ENCODE measurements at regions not wholly inside any gene's neighbourhood (a gene's known extent, or its start where the extent isn't known, plus 50 kb on each side); places are given as distances from the start of the nearest gene placed in this dataset.
"Not testable (repeated sequence)": the region's sequence is repeated elsewhere in the genome, so short reads cannot be mapped to it uniquely, and the experiment has no call there.

DNA sequence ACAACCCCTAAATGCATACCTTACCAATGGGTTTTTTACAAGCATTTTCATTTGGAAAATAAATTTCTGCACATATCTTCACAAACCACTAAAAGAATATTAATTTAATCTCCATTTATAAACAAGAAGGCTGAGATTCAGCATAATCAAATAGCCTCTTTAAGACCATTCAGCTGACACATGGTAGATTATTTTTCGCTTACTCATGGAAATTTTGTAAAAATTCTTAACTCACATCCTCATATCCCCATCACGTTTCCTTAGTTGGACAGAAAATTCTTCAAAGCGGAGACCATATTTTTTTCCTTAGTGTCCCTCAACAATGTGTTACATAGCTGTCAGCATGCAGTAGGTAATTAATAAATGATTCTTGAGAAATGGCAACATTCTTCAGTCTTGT is 439.6 kb upstream of the PTCHD4 start:
- H3K36me3 ChIP-seq = no peaks in the 10 kb centered on the region
- 72 to 81% (median 79%) methylated on average over 3 of the region's 3 CpGs for WGBS, 4 donors
- intact Hi-C loops (cut with DNase I) = no loop called here
- DNase-seq (no peak), ATAC-seq (no peak)
- no peak overlapping the region for H3K4me3 ChIP-seq
- TF ChIP-seq CTCF (IDR thresholded peaks at IDR 0.05) (no peak), POLR2A (IDR thresholded peaks at IDR 0.05) (no peak)
- H3K27ac ChIP-seq = no peak overlapping the region
- peaks cover 0 to 8% (median 0%) of the 10 kb centered on the region in 12 donors for H3K9me3 ChIP-seq
- H3K27me3 ChIP-seq = no peaks in the 10 kb centered on the region
- H3K4me1 ChIP-seq = no peaks in the 10 kb centered on the region

DNA sequence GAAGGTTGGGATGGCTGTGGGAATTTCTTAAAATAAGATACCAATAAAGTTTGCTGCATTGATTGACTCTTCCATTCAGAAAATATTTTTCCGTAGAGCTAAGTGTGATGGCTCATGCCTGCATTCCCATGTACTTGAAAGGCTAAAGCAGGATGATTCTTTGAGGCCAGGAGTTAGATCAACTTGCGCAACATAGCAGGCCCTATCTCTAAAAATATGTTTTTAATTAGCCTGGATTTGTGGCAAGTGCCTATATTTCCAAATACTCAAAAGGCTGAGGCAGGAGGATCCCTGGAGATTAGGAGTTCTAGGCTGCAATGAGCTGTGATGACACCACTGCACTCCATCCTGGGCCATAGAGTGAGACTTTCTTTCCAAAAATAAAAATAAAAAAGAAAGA is 431.2 kb upstream of the PTCHD4 start:
- no peak overlapping the region for H3K27ac ChIP-seq
- H3K4me1 ChIP-seq = no peaks in the 10 kb centered on the region
- WGBS, 4 donors = 89 to 91% (median 90%) methylated on average over 2 of the region's 2 CpGs
- intact Hi-C loops (cut with DNase I) = no loop called here
- peaks cover 0 to 12% (median 2%) of the 10 kb centered on the region in 12 donors for H3K9me3 ChIP-seq
- ATAC-seq (no peak), DNase-seq (no peak)
- no peaks in the 10 kb centered on the region for H3K27me3 ChIP-seq
- TF ChIP-seq POLR2A (IDR thresholded peaks at IDR 0.05) (no peak), CTCF (IDR thresholded peaks at IDR 0.05) (no peak)
- no peaks in the 10 kb centered on the region for H3K36me3 ChIP-seq
- no peak overlapping the region for H3K4me3 ChIP-seq

- intact Hi-C loops (cut with DNase I) = no loop called here
- ATAC-seq = no peak
- Histone ChIP-seq H3K4me1 (no peaks in the 10 kb centered on the region), H3K27ac (no peak overlapping the region), H3K9me3 (peaks cover 0 to 12% (median 2%) of the 10 kb centered on the region in 12 donors), H3K4me3 (no peak overlapping the region), H3K36me3 (no peaks in the 10 kb centered on the region), H3K27me3 (no peaks in the 10 kb centered on the region)
- no peak for TF ChIP-seq POLR2A (IDR thresholded peaks at IDR 0.05)
- no peak for TF ChIP-seq CTCF (IDR thresholded peaks at IDR 0.05)
- DNase-seq = no peak
These were observed 430.7 kb upstream of the PTCHD4 start for GRCh38 chr6:48541649-48542048.

DNA sequence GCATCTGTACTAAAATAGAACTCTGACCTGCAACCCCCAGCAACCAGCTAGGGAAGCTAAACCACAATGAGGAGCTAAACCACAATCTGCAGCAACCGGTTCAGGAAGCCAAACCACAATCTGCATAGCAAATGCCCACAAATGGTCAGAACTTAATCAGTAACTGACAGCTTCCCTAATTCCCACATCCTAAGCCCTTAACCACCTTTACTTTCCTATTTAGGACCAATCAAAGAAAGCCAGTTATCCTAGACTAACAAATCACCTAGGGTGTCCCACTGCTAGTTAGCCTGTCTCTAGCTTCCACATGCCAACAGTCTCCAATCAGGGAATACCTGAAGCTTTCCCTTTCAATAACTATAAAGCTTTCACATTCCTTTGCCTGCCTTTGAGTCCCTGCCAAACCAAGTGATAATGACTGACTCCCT is 424.6 kb upstream of the PTCHD4 start:
- no peak for ATAC-seq
- Histone ChIP-seq H3K27me3 (peaks cover 0 to 7% (median 0%) of the 10 kb centered on the region in 9 donors), H3K36me3 (no peaks in the 10 kb centered on the region), H3K4me3 (no peak overlapping the region), H3K9me3 (peaks cover 0 to 3% (median 0%) of the 10 kb centered on the region in 12 donors), H3K27ac (no peak overlapping the region), H3K4me1 (no peaks in the 10 kb centered on the region)
- no peak for DNase-seq
- intact Hi-C loops (cut with DNase I) = no loop called here
- 0 to 38% (median 27%) methylated on average over 1 of the region's 1 CpG for WGBS, 4 donors
- TF ChIP-seq CTCF (IDR thresholded peaks at IDR 0.05) = no peak
- no peak for TF ChIP-seq POLR2A (IDR thresholded peaks at IDR 0.05)

GRCh38 chr6:48530978-48531377 is 420.0 kb upstream of the PTCHD4 start:
- H3K9me3 ChIP-seq = not testable (repeated sequence)

More at GRCh38 chr6:48530978-48531377, 420.0 kb upstream of the PTCHD4 start:
- ATAC-seq; H3K27me3 ChIP-seq; H3K27ac ChIP-seq; H3K36me3 ChIP-seq; DNase-seq; H3K4me3 ChIP-seq; H3K4me1 ChIP-seq; intact Hi-C loops (cut with DNase I): not testable (repeated sequence)
- WGBS, 4 donors = 81 to 92% (median 87%) methylated on average over 3 of the region's 3 CpGs
